ENCODE measurements at regions not wholly inside any gene's neighbourhood (a gene's known extent, or its start where the extent isn't known, plus 50 kb on each side); places are given as distances from the start of the nearest gene placed in this dataset.

DNA sequence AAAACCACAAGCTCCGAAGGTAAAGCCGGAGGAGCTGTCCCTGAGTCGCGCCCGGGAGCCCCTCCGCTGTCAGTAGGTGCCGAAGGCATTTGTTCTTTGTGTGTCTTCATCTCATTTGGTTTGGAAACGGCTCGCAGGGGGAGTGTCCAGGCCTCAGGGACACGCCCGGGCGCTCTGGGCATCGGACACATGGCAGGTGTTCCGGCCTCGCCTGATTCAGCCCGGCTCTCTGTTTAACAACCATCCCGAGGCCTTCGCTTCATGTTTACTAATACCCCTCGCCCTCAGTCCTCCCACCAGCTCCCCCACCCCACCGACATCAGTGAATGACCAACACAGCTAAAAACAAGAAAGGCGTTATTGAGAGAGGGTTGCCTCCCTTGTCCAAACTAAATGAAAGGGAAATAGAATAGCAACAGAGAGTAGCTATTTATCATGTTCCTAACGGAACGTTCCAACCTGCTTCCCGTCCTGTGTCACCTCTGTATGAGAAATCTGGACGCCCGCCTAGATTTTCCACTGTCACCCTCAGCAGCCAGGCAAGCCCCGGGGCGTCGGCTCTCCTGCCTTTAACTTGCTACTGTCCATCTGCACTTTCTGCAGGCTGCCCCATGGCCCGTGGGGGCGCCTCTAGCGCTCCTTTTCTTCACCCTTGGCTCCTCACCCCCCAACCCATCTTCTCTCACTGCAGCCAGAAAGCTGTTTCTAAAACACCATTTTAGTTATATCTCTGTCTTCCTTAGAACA is 73.9 kb downstream of the MYCN start:
- no peak for TF ChIP-seq TAF1 (IDR thresholded peaks at IDR 0.05; ENCODE audit: borderline replicate concordance, insufficient read depth, low read length)
- no peak for TF ChIP-seq POLR2AphosphoS5 (IDR thresholded peaks at IDR 0.05; ENCODE audit: low read depth, low read length)
- no peak for TF ChIP-seq FOXP2 (optimal IDR thresholded peaks at IDR 0.05; ENCODE audit: borderline replicate concordance, extremely low read depth, extremely low read length, insufficient read depth)

- no peak for TF ChIP-seq POLR2AphosphoS5 (IDR thresholded peaks at IDR 0.05; ENCODE audit: low read depth, low read length)
- TF ChIP-seq, protein P1, sequence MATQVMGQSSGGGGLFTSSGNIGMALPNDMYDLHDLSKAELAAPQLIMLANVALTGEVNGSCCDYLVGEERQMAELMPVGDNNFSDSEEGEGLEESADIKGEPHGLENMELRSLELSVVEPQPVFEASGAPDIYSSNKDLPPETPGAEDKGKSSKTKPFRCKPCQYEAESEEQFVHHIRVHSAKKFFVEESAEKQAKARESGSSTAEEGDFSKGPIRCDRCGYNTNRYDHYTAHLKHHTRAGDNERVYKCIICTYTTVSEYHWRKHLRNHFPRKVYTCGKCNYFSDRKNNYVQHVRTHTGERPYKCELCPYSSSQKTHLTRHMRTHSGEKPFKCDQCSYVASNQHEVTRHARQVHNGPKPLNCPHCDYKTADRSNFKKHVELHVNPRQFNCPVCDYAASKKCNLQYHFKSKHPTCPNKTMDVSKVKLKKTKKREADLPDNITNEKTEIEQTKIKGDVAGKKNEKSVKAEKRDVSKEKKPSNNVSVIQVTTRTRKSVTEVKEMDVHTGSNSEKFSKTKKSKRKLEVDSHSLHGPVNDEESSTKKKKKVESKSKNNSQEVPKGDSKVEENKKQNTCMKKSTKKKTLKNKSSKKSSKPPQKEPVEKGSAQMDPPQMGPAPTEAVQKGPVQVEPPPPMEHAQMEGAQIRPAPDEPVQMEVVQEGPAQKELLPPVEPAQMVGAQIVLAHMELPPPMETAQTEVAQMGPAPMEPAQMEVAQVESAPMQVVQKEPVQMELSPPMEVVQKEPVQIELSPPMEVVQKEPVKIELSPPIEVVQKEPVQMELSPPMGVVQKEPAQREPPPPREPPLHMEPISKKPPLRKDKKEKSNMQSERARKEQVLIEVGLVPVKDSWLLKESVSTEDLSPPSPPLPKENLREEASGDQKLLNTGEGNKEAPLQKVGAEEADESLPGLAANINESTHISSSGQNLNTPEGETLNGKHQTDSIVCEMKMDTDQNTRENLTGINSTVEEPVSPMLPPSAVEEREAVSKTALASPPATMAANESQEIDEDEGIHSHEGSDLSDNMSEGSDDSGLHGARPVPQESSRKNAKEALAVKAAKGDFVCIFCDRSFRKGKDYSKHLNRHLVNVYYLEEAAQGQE (IDR thresholded peaks at IDR 0.05; ENCODE audit: insufficient read depth in 1 of 2, low read depth in 2 of 2, low read length in 2 of 2), result no peak
- no peak for TF ChIP-seq TAF1 (IDR thresholded peaks at IDR 0.05; ENCODE audit: borderline replicate concordance, insufficient read depth, low read length)
- TF ChIP-seq SIN3A (IDR thresholded peaks at IDR 0.05; ENCODE audit: borderline replicate concordance, insufficient read depth, low read length), result no peak
- TF ChIP-seq FOXP2 (optimal IDR thresholded peaks at IDR 0.05; ENCODE audit: borderline replicate concordance, extremely low read depth, extremely low read length, insufficient read depth), result no peak
Measured at GRCh38 chr2:16013359-16013911, 73.1 kb downstream of the MYCN start.

GRCh38 chr2:16012626-16013358 is 72.4 kb downstream of the MYCN start:
- TF ChIP-seq SIN3A (IDR thresholded peaks at IDR 0.05; ENCODE audit: borderline replicate concordance, insufficient read depth, low read length) (no peak), POLR2AphosphoS5 (IDR thresholded peaks at IDR 0.05; ENCODE audit: low read depth, low read length) (no peak), FOXP2 (optimal IDR thresholded peaks at IDR 0.05; ENCODE audit: borderline replicate concordance, extremely low read depth, extremely low read length, insufficient read depth) (no peak), TAF1 (IDR thresholded peaks at IDR 0.05; ENCODE audit: borderline replicate concordance, insufficient read depth, low read length) (no peak)
- TF ChIP-seq, protein P1 (IDR thresholded peaks at IDR 0.05; ENCODE audit: insufficient read depth in 1 of 2, low read depth in 2 of 2, low read length in 2 of 2), result no peak

GRCh38 chr2:16012029-16012596 is 71.8 kb downstream of the MYCN start:
- TF ChIP-seq SIN3A (IDR thresholded peaks at IDR 0.05; ENCODE audit: borderline replicate concordance, insufficient read depth, low read length) (no peak), POLR2AphosphoS5 (IDR thresholded peaks at IDR 0.05; ENCODE audit: low read depth, low read length) (no peak), TAF1 (IDR thresholded peaks at IDR 0.05; ENCODE audit: borderline replicate concordance, insufficient read depth, low read length) (no peak), FOXP2 (optimal IDR thresholded peaks at IDR 0.05; ENCODE audit: borderline replicate concordance, extremely low read depth, extremely low read length, insufficient read depth) (no peak)
- TF ChIP-seq, protein P1 (IDR thresholded peaks at IDR 0.05; ENCODE audit: insufficient read depth in 1 of 2, low read depth in 2 of 2, low read length in 2 of 2), result no peak

DNA sequence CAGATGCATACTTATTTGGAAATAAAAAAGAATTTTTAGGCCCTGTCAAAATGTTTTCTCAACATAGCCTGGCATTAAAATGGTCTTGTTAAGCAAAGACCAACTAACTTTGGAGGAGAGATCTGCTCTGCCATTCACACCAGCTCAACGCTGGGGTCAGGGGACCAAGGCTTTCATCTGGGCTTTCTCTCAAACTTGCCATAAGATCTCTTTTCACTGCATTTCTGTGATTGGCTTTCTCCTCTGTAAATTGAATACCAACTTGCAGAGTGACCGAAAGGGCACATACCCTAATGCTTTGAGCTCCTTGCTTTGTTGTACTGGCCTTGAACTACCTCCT is 71.2 kb downstream of the MYCN start:
- no peak for TF ChIP-seq POLR2AphosphoS5 (IDR thresholded peaks at IDR 0.05; ENCODE audit: low read depth, low read length)
- no peak for TF ChIP-seq TAF1 (IDR thresholded peaks at IDR 0.05; ENCODE audit: borderline replicate concordance, insufficient read depth, low read length)
- no peak for TF ChIP-seq SIN3A (IDR thresholded peaks at IDR 0.05; ENCODE audit: borderline replicate concordance, insufficient read depth, low read length)
- no peak for TF ChIP-seq FOXP2 (optimal IDR thresholded peaks at IDR 0.05; ENCODE audit: borderline replicate concordance, extremely low read depth, extremely low read length, insufficient read depth)
- TF ChIP-seq, protein P1 (IDR thresholded peaks at IDR 0.05; ENCODE audit: insufficient read depth in 1 of 2, low read depth in 2 of 2, low read length in 2 of 2), result no peak
